ENCODE measurements at regions not wholly inside any gene's neighbourhood (a gene's known extent, or its start where the extent isn't known, plus 50 kb on each side); places are given as distances from the start of the nearest gene placed in this dataset.

DNA sequence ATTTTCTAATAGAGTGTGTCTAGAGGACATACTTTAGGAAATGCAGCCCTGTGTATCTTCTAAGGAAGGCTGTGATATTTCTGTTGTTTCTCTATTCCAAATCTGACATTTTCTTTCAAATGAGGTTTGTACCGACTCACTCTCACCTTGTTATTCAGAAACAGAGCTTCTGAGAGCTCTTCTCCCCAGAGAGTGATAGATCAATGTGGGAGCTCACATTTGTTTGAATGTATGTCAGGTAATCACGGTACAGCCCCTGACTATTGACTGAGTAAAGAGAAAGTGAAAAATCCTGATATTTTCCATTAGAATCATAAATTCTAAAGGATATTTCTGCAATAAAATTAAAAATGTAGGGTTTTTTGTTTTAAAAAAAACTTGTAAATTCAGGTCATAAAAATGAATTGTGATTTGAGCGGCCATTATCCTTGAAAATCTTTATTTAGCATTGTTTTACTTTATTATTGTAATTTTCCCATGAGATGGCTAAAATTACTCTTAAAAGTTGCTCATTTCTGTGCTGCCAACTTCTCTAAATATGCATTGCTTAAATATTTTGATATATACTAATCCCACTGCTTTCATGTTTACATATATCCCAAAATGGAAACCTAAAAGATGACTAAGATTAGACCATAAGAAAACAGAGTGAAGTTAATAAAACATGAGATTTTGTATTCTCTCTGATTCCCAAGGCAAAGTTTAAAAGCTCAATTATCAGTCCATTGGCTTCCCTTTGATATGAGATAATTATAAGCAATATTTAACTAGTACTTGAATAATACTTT, 1226.8 kb upstream of the CITED2 start:
- Histone ChIP-seq H3K4me2 (ENCODE audit: low read depth, low read length, poor library complexity, severe bottlenecking) (no peak overlapping the region), H3K9me2 (replicated peaks; ENCODE audit: insufficient read depth, low read length) (no peaks in the 10 kb centered on the region), H2AFZ (ENCODE audit: low read length) (no peak overlapping the region), H3K27ac (ENCODE audit: low read length) (no peak overlapping the region), H3K4me1 (ENCODE audit: low read length) (no peaks in the 10 kb centered on the region), H3K9ac (ENCODE audit: low read length) (no peak overlapping the region), H3K4me3 (ENCODE audit: low read length) (no peak overlapping the region), H3K9me3 (ENCODE audit: low read length) (no peaks in the 10 kb centered on the region), H3K36me3 (ENCODE audit: insufficient read depth, low read length) (no peaks in the 10 kb centered on the region), H4K20me1 (ENCODE audit: insufficient read depth, low read depth, low read length) (no peaks in the 10 kb centered on the region), H3K27me3 (ENCODE audit: low read length) (no peaks in the 10 kb centered on the region), H3K79me2 (ENCODE audit: low read length) (no peaks in the 10 kb centered on the region)
- no peak for DNase-seq

DNA sequence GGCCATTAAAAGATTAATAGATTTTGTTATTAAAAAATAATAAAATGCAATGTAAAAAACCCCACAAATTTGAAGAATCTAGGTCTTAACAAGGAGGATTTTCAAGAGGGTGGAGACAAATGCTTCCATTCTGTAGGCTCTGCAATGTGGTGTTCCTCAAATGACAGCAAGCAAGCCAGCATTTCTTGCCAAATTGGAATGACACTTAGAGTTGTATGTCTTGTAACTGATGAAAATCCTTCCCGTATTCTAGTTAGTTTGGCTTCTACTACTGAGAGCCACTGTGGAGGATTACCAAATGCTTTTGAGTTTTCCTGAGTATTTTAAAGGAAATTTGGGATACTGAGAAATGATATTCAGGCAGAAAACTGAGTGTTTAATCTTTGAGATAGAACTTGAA, 1225.5 kb upstream of the CITED2 start:
- Histone ChIP-seq H3K4me2 (ENCODE audit: low read depth, low read length, poor library complexity, severe bottlenecking) (no peak overlapping the region), H4K20me1 (ENCODE audit: insufficient read depth, low read depth, low read length) (no peaks in the 10 kb centered on the region), H3K79me2 (ENCODE audit: low read length) (no peaks in the 10 kb centered on the region), H3K27me3 (ENCODE audit: low read length) (no peaks in the 10 kb centered on the region), H3K4me3 (ENCODE audit: low read length) (no peak overlapping the region), H3K9me3 (ENCODE audit: low read length) (no peaks in the 10 kb centered on the region), H2AFZ (ENCODE audit: low read length) (no peak overlapping the region), H3K36me3 (ENCODE audit: insufficient read depth, low read length) (no peaks in the 10 kb centered on the region), H3K9me2 (replicated peaks; ENCODE audit: insufficient read depth, low read length) (no peaks in the 10 kb centered on the region), H3K9ac (ENCODE audit: low read length) (no peak overlapping the region), H3K4me1 (ENCODE audit: low read length) (no peaks in the 10 kb centered on the region), H3K27ac (ENCODE audit: low read length) (no peak overlapping the region)
- DNase-seq, result no peak

DNA sequence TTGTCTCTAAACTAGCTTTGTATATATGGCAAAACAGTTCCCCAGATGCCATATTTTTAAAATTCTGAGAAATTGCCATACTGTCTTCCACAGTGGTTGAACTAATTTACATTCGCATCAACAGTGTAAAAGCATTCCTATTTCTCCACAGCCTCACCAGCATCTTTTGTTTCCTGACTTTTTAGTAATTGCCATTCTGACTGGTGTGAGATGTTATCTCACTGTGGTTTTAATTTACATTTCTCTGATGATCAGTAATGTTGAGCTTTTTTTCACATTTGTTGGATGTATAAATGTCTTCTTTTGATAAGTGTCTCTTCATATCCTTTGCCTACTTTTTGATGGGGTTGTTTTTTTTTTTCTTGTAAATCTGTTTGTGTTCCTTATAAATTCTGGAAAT, 1222.7 kb upstream of the CITED2 start:
- Histone ChIP-seq H3K4me1 (ENCODE audit: low read length) (no peaks in the 10 kb centered on the region), H3K9me3 (ENCODE audit: low read length) (no peaks in the 10 kb centered on the region), H2AFZ (ENCODE audit: low read length) (no peak overlapping the region), H4K20me1 (ENCODE audit: insufficient read depth, low read depth, low read length) (no peaks in the 10 kb centered on the region), H3K9ac (ENCODE audit: low read length) (no peak overlapping the region), H3K4me3 (ENCODE audit: low read length) (no peak overlapping the region), H3K27ac (ENCODE audit: low read length) (no peak overlapping the region), H3K36me3 (ENCODE audit: insufficient read depth, low read length) (no peaks in the 10 kb centered on the region), H3K4me2 (ENCODE audit: low read depth, low read length, poor library complexity, severe bottlenecking) (no peak overlapping the region), H3K9me2 (replicated peaks; ENCODE audit: insufficient read depth, low read length) (no peaks in the 10 kb centered on the region), H3K79me2 (ENCODE audit: low read length) (no peaks in the 10 kb centered on the region), H3K27me3 (ENCODE audit: low read length) (no peaks in the 10 kb centered on the region)
- DNase-seq, result no peak

DNA sequence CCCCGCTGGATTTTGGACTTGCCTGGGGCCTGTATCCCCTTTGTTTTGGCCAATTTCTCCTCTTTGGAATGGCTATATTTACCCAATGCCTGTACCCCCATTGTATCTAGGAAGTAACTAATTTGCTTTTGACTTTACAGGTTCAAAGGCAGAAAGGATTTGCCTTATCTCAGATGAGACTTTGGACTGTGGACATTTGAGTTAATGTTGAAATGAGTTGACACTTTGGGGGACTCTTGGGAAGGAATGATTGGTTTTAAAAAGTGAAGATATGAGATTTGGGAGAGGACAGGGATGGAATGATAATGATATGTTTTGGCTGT, 1220.3 kb upstream of the CITED2 start:
- DNase-seq, result no peak
- no peak overlapping the region for H3K27ac ChIP-seq (ENCODE audit: low read length)
- no peak overlapping the region for H3K9ac ChIP-seq (ENCODE audit: low read length)
- no peak overlapping the region for H3K4me3 ChIP-seq (ENCODE audit: low read length)
- no peaks in the 10 kb centered on the region for H3K9me2 ChIP-seq (replicated peaks; ENCODE audit: insufficient read depth, low read length)
- H3K79me2 ChIP-seq (ENCODE audit: low read length), result no peaks in the 10 kb centered on the region
- no peaks in the 10 kb centered on the region for H3K9me3 ChIP-seq (ENCODE audit: low read length)
- no peaks in the 10 kb centered on the region for H3K4me1 ChIP-seq (ENCODE audit: low read length)
- H3K27me3 ChIP-seq (ENCODE audit: low read length), result no peaks in the 10 kb centered on the region
- H3K4me2 ChIP-seq (ENCODE audit: low read depth, low read length, poor library complexity, severe bottlenecking), result no peak overlapping the region
- no peaks in the 10 kb centered on the region for H3K36me3 ChIP-seq (ENCODE audit: insufficient read depth, low read length)
- no peaks in the 10 kb centered on the region for H4K20me1 ChIP-seq (ENCODE audit: insufficient read depth, low read depth, low read length)
- H2AFZ ChIP-seq (ENCODE audit: low read length), result no peak overlapping the region

DNA sequence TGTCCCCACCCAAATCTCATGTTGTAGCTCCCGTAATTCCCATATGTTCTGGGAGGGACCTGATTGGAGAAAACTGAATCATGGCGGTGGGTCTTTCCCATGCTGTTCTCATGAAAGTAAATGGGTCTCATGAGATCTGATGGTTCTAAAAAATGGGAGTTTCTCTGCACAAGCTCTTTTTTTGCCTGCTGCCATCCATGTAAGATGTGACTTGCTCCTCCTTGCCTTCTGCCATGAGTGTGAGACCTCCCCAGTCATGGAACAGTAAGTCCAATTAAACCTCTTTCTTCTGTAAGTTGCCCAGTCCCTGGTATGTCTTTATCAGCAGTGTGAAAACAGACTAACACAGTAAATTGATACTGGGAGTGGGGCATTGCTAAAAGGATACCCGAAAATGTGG, 1218.4 kb upstream of the CITED2 start:
- no peaks in the 10 kb centered on the region for H3K9me3 ChIP-seq (ENCODE audit: low read length)
- H3K9me2 ChIP-seq (replicated peaks; ENCODE audit: insufficient read depth, low read length), result no peaks in the 10 kb centered on the region
- H2AFZ ChIP-seq (ENCODE audit: low read length), result no peak overlapping the region
- no peak overlapping the region for H3K4me3 ChIP-seq (ENCODE audit: low read length)
- no peaks in the 10 kb centered on the region for H3K27me3 ChIP-seq (ENCODE audit: low read length)
- H3K4me2 ChIP-seq (ENCODE audit: low read depth, low read length, poor library complexity, severe bottlenecking), result no peak overlapping the region
- H3K36me3 ChIP-seq (ENCODE audit: insufficient read depth, low read length), result no peaks in the 10 kb centered on the region
- no peak overlapping the region for H3K9ac ChIP-seq (ENCODE audit: low read length)
- no peak overlapping the region for H3K27ac ChIP-seq (ENCODE audit: low read length)
- no peak for DNase-seq
- no peaks in the 10 kb centered on the region for H4K20me1 ChIP-seq (ENCODE audit: insufficient read depth, low read depth, low read length)
- no peaks in the 10 kb centered on the region for H3K79me2 ChIP-seq (ENCODE audit: low read length)
- H3K4me1 ChIP-seq (ENCODE audit: low read length), result no peaks in the 10 kb centered on the region

DNA sequence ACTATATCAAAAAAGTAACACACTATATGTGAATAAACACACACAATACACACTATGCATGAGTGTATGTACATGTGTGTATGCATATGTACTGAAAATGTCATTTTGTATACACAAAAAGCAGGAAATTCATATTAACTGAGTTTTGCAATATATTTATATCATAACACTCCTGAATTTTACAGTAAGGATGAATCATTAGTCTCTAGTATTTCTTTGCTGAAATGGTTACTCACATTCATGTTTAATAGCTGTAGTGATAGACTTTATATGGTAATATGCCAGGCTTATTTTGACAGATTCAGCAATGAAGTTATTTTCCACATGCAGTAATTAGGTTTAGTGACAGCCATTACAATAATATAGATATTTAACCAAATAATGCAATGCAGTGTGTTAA, 1216.2 kb upstream of the CITED2 start:
- H3K9me2 ChIP-seq (replicated peaks; ENCODE audit: insufficient read depth, low read length), result no peaks in the 10 kb centered on the region
- no peaks in the 10 kb centered on the region for H3K36me3 ChIP-seq (ENCODE audit: insufficient read depth, low read length)
- H3K4me1 ChIP-seq (ENCODE audit: low read length), result no peaks in the 10 kb centered on the region
- no peaks in the 10 kb centered on the region for H4K20me1 ChIP-seq (ENCODE audit: insufficient read depth, low read depth, low read length)
- no peak for DNase-seq
- H3K9me3 ChIP-seq (ENCODE audit: low read length), result no peaks in the 10 kb centered on the region
- H3K4me2 ChIP-seq (ENCODE audit: low read depth, low read length, poor library complexity, severe bottlenecking), result no peak overlapping the region
- no peak overlapping the region for H3K4me3 ChIP-seq (ENCODE audit: low read length)
- no peak overlapping the region for H3K27ac ChIP-seq (ENCODE audit: low read length)
- no peaks in the 10 kb centered on the region for H3K79me2 ChIP-seq (ENCODE audit: low read length)
- no peak overlapping the region for H2AFZ ChIP-seq (ENCODE audit: low read length)
- no peak overlapping the region for H3K9ac ChIP-seq (ENCODE audit: low read length)
- no peaks in the 10 kb centered on the region for H3K27me3 ChIP-seq (ENCODE audit: low read length)

DNA sequence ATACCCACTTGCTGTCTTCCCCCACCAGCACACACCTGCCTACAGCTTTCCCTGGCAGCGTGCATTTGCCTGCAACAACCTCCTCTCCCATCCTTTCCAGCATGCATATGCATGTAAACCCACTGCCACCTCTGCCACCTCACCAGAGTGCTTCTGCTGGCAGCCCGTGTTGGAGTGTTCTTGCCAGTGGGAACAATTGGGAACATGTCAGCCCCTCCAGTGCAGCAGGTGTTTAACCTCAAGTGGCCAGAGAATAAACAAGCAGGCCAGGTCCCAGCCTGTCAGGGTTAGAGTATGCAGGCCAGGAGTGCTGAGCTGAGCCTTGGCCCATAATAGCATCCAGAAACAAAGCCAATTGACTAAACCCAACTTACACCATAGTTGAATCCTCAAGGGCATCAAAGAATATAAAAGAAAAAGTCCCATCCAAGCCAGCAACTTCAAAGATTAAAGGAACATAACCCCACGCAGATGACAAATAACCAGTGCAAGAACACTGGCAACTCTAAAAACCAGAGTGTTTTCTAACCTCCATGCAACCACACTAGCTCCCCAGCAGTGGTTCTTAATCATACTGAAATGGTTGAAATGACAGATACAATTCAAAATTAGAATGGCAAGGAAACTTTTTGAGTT, 1212.1 kb upstream of the CITED2 start:
- DNase-seq, result no peak
- Histone ChIP-seq H3K27me3 (ENCODE audit: low read length) (no peaks in the 10 kb centered on the region), H3K79me2 (ENCODE audit: low read length) (no peaks in the 10 kb centered on the region), H3K9me2 (replicated peaks; ENCODE audit: insufficient read depth, low read length) (no peaks in the 10 kb centered on the region), H2AFZ (ENCODE audit: low read length) (no peak overlapping the region), H3K36me3 (ENCODE audit: insufficient read depth, low read length) (no peaks in the 10 kb centered on the region), H3K4me1 (ENCODE audit: low read length) (no peaks in the 10 kb centered on the region), H3K27ac (ENCODE audit: low read length) (no peak overlapping the region), H4K20me1 (ENCODE audit: insufficient read depth, low read depth, low read length) (no peaks in the 10 kb centered on the region), H3K9me3 (ENCODE audit: low read length) (no peaks in the 10 kb centered on the region), H3K4me2 (ENCODE audit: low read depth, low read length, poor library complexity, severe bottlenecking) (no peak overlapping the region), H3K9ac (ENCODE audit: low read length) (no peak overlapping the region), H3K4me3 (ENCODE audit: low read length) (no peak overlapping the region)

DNA sequence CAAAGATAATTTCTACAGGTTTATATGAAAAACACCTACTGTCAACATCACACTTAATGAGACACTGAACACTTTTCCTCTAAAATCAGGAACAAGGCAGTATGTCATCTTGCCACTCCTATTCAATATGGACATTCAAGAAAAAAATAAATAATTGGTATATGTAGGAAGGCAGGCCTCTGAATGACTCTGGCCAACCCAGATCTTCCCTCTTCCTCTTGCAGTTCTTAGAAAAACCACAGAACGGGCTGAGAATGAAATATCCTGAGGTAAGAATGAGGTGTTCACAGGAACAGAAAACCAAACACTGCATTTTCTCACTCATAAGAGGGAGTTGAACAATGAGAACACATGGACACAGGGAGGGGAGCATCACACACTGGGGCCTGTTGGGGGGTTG, 1207.2 kb upstream of the CITED2 start:
- H3K9me3 ChIP-seq (ENCODE audit: low read length), result no peaks in the 10 kb centered on the region
- no peaks in the 10 kb centered on the region for H3K79me2 ChIP-seq (ENCODE audit: low read length)
- H3K9ac ChIP-seq (ENCODE audit: low read length), result no peak overlapping the region
- H3K9me2 ChIP-seq (replicated peaks; ENCODE audit: insufficient read depth, low read length), result no peaks in the 10 kb centered on the region
- H3K36me3 ChIP-seq (ENCODE audit: insufficient read depth, low read length), result no peaks in the 10 kb centered on the region
- no peak for DNase-seq
- H3K4me3 ChIP-seq (ENCODE audit: low read length), result no peak overlapping the region
- H2AFZ ChIP-seq (ENCODE audit: low read length), result no peak overlapping the region
- no peak overlapping the region for H3K4me2 ChIP-seq (ENCODE audit: low read depth, low read length, poor library complexity, severe bottlenecking)
- H4K20me1 ChIP-seq (ENCODE audit: insufficient read depth, low read depth, low read length), result no peaks in the 10 kb centered on the region
- no peaks in the 10 kb centered on the region for H3K4me1 ChIP-seq (ENCODE audit: low read length)
- H3K27me3 ChIP-seq (ENCODE audit: low read length), result no peaks in the 10 kb centered on the region
- no peak overlapping the region for H3K27ac ChIP-seq (ENCODE audit: low read length)

All from Karpas-422 (cell line).